Choroid plexus epithelial cell (primary cell): ENCODE measurements at regions not wholly inside any gene's neighbourhood (a gene's known extent, or its start where the extent isn't known, plus 50 kb on each side); places are given as distances from the start of the nearest gene placed in this dataset.

ENCODE experiments used
- DNase-seq: peaks from one replicate; pipeline ENCODE4 v3.0.0-alpha.2; 2010; ENCODE audit warnings: low read depth
- H3K4me3 ChIP-seq: 2 replicates; pipeline ENCODE4 v1.5.1; 2011; ENCODE audit warnings: low read depth, mild to moderate bottlenecking, control low read depth, low read length, moderate library complexity
- TF ChIP-seq, protein P1 (sequence below): conservative IDR thresholded peaks from 2 replicates; pipeline ENCODE4 v1.5.1; 2011; ENCODE audit warnings: low read depth, mild to moderate bottlenecking, control low read depth, inconsistent platforms, low read length, moderate library complexity

DNA sequence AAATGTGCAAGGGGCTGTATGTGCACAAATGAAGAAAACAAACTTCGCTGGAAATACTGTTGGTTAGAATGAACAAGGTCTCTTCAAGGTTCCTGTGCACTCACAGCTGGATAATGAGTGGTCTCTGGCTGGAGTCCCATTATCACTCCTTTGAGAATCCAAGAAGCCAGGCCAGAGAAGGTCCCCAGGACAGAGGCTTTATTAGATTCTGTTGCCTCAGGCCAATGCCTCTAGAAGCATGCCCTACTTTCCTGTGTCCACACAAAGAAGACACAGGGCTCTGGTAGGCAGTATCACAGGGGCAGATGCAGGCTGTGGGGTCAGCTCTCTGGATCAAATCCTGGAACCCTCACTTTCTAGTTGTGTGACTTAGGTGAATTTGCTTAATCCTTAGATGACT is 384.7 kb downstream of the GRIN2B start:
- DNase-seq: no peak
- H3K4me3 ChIP-seq: no peak overlapping the region
- TF ChIP-seq, protein P1, sequence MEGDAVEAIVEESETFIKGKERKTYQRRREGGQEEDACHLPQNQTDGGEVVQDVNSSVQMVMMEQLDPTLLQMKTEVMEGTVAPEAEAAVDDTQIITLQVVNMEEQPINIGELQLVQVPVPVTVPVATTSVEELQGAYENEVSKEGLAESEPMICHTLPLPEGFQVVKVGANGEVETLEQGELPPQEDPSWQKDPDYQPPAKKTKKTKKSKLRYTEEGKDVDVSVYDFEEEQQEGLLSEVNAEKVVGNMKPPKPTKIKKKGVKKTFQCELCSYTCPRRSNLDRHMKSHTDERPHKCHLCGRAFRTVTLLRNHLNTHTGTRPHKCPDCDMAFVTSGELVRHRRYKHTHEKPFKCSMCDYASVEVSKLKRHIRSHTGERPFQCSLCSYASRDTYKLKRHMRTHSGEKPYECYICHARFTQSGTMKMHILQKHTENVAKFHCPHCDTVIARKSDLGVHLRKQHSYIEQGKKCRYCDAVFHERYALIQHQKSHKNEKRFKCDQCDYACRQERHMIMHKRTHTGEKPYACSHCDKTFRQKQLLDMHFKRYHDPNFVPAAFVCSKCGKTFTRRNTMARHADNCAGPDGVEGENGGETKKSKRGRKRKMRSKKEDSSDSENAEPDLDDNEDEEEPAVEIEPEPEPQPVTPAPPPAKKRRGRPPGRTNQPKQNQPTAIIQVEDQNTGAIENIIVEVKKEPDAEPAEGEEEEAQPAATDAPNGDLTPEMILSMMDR: no peak

DNA sequence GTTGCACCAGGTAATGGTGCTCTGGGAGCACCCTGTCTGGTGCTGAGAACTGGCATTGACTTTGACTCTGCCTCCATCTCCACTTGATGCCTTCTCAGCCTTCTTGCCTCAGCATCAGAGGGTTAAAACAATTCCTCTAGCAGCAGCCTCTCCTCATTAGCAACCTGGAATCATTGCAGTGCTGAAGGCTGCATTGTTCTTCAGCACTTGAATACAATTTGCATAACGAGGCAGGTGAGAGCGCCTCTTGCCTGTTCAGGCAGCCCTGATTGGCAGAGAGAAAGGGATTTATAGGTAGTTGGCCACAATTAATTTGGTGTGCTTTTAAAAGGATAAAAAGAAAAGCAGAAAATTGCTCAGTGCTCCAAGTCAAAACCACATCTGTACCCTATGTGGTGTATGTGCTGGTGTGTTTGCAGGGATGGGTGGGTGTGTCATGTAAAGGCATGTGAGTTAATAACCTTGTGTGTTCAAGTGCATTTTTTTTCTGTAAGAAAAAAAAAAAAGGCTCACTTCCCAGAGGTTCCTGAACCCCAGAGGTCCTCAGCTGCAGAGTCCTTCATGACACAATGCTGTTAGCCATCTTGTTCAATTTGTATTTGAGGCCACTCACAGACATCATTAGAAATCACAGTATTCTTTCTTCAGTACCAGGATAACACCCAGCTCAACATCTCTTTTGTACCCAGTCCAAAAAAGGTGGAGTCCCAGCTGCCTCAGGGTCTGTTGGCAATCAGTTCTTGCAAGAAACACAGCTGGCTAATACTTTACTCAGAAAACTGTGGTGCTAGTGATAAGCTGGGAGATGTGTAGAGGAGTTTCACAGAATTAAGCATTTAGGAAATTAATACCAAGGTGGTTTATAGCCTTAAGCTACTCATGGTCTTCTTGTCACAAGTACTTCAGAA is 385.6 kb downstream of the GRIN2B start:
- no peak overlapping the region for H3K4me3 ChIP-seq

DNA sequence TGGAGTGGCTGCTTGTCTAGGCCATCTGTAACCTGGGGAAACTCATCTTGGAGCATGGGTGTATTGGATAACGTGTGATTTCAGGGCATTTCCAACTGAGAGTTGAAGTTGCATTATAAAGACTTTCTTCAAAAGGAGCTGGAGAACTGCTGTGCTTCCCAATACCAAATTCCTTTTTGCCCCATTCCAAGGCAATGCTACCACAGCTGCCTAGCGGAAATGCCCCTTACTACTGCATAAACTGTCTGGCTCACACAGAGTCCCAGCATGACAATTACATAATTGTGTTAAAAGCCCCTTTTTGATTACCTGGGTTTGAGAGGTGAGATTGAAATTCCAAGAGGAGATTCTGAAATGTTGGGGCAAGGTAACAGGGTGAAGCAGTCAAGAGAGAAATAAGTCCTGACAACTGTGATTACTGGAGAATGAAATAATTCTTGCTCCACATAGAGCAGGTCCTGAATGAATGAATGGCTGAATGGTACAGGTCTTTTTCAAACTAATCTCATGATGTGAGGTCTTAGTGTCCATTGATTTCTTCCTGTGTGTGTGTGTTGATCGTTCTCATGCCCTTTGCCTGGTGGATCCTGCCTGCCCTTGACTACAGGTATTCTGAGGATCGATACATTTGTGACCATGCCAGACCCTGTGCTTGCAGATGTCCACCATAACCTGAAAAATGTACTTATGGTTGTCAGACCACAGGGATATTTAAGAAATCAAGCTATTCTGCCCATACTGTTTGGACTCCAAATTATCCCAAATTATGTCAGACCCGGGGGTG is 386.5 kb downstream of the GRIN2B start:
- no peak for DNase-seq
- no peak overlapping the region for H3K4me3 ChIP-seq
- TF ChIP-seq, protein P1: no peak

More for the DNA sequence above, 385.6 kb downstream of the GRIN2B start:
- no peak for DNase-seq
- TF ChIP-seq, protein P1: no peak

DNA sequence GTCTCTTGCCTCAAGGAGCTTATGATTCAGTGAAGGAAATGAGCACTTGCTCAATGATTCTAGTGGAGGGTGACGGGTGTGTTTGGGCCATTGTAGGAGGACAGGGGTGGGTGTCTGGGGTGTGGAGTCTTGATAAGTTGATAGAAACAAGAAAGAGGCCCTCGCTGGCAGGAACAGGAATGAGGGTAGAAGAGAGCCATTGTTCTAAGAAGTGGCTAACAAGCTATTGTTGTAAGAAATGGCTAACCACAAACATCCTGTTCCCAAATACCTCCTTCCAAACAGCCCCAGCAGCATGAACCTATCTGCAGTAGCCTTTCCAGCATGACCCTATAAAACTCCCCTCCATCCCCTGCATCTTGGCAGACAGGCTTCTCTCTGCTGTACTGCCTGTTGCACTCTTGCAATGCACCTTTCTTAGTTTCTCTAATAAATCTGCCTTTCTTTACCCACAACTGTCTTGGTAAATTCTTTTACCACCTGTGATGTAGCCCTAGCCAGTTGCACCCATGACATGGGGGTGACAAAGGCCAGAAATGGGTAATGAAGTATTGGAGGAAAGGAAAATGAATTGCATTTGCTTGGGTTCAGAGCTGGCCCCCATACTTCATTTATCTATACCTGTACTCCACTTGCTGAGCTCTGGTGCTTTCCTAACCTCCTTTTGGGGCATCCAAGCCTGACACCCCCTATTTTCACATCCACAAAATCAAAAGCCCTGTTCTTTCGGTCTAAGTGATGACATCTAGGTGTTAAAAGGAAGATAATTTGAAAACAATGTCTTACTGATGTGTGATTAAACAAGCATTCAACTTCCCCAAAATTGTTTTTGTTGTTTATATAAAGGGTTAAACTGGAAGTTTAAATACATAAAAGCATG is 389.1 kb downstream of the GRIN2B start:
- no peak for DNase-seq
- no peak overlapping the region for H3K4me3 ChIP-seq
- TF ChIP-seq, protein P1: no peak

DNA sequence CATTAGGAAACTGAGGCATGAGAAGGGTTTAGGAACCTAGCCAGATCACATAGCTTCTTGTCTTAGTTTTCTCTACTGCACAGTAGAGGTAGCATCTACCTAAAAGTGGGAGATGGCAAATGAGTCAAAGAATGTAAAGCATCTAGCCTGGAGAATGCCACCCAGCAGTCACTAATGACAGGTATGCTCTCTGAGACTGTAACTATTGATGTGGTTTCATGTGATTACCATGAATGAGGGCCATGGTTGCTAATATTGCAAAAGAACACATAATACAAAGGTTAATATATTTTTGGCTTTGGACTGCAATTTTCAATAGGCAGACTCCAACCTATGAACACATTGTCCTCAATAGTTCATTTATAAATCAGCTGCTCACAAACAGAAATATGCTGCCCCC is 389.9 kb downstream of the GRIN2B start:
- no peak for DNase-seq
- no peak overlapping the region for H3K4me3 ChIP-seq
- TF ChIP-seq, protein P1: no peak

DNA sequence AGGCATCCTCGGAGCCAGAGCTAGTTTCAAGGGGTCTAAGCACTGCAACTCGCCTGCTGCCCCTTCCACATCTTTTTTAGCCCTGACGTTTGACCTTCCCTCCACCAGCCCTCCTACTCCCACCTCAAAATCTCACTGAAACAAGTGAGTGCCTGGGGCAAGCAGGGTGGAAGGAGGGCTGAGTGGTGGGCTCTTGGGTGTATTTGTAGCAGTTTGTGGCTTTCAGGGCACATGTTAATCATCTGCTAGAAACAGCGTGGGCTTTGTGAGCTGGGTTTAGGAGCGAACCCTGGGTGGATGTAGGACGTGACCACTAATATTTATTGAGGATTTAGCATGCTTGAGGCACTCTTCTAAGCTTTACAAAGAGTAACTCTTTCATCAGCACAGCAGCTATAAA is 390.3 kb downstream of the GRIN2B start:
- H3K4me3 ChIP-seq: no peak overlapping the region
- TF ChIP-seq, protein P1: no peak
- no peak for DNase-seq
